HEK293 (cell line): ENCODE measurements at regions not wholly inside any gene's neighbourhood (a gene's known extent, or its start where the extent isn't known, plus 50 kb on each side); places are given as distances from the start of the nearest gene placed in this dataset.

Experiments
- CTCF ChIP-seq: fragments of 450-650 bp; formaldehyde crosslinking; IDR thresholded peaks from 2 replicates; pipeline ENCODE4 v1.5.1; 2016; ENCODE audit warnings: missing biosample characterization, missing genetic modification characterization
- GLI2 ChIP-seq: fragments of 450-650 bp; formaldehyde crosslinking; IDR thresholded peaks from 2 replicates; pipeline ENCODE4; 2017; ENCODE audit warnings: missing biosample characterization, missing genetic modification characterization, low read depth, borderline replicate concordance
- KLF10 ChIP-seq: fragments of 450-650 bp; IDR thresholded peaks from 2 replicates; pipeline ENCODE4 v1.5.1; 2018; ENCODE audit warnings: missing biosample characterization, mild to moderate bottlenecking, missing genetic modification characterization
- ZBTB17 ChIP-seq: fragments of 450-650 bp; formaldehyde crosslinking; IDR thresholded peaks from 2 replicates; pipeline ENCODE4 v1.5.1; 2016; ENCODE audit warnings: missing biosample characterization, missing genetic modification characterization
- ZBTB26 ChIP-seq: fragments of 450-650 bp; formaldehyde crosslinking; optimal IDR thresholded peaks from 2 replicates; pipeline ENCODE3; 2016; ENCODE audit warnings: missing biosample characterization, mild to moderate bottlenecking, missing genetic modification characterization
- ZNF138 ChIP-seq: fragments of 450-650 bp; formaldehyde crosslinking; IDR thresholded peaks from 2 replicates; pipeline ENCODE4 v1.5.1; 2016; ENCODE audit warnings: missing biosample characterization, missing genetic modification characterization, borderline replicate concordance
- ZNF146 ChIP-seq: fragments of 450-650 bp; formaldehyde crosslinking; IDR thresholded peaks from 2 replicates; pipeline ENCODE4 v1.5.1; 2016; ENCODE audit warnings: missing biosample characterization, missing genetic modification characterization
- ZNF174 ChIP-seq: fragments of 450-650 bp; formaldehyde crosslinking; IDR thresholded peaks from 2 replicates; pipeline ENCODE4 v1.5.0; 2017; ENCODE audit warnings: missing biosample characterization, mild to moderate bottlenecking, missing genetic modification characterization
- ZNF175 ChIP-seq: fragments of 450-650 bp; formaldehyde crosslinking; IDR thresholded peaks from 2 replicates; pipeline ENCODE4 v1.5.1; 2016; ENCODE audit warnings: missing biosample characterization, missing genetic modification characterization
- ZNF18 ChIP-seq: fragments of 450-650 bp; formaldehyde crosslinking; IDR thresholded peaks from 2 replicates; pipeline ENCODE4 v1.5.1; 2016; ENCODE audit warnings: missing biosample characterization, missing genetic modification characterization
- ZNF335 ChIP-seq: fragments of 450-650 bp; formaldehyde crosslinking; conservative IDR thresholded peaks from 2 replicates; pipeline ENCODE4 v1.5.1; 2016; ENCODE audit warnings: missing biosample characterization, missing genetic modification characterization
- ZNF391 ChIP-seq: fragments of 450-650 bp; formaldehyde crosslinking; IDR thresholded peaks from 2 replicates; pipeline ENCODE4 v1.5.1; 2016; ENCODE audit warnings: low read depth, missing biosample characterization, missing genetic modification characterization, borderline replicate concordance
- ZNF510 ChIP-seq: fragments of 450-650 bp; formaldehyde crosslinking; IDR thresholded peaks from 2 replicates; pipeline ENCODE4 v1.5.1; 2018; ENCODE audit warnings: mild to moderate bottlenecking, missing genetic modification characterization, missing biosample characterization; ENCODE audit not compliant: insufficient replicate concordance
- ZNF518A ChIP-seq: fragments of 450-650 bp; formaldehyde crosslinking; conservative IDR thresholded peaks from 2 replicates; pipeline ENCODE4 v1.5.1; 2016; ENCODE audit warnings: low read depth, missing biosample characterization, missing genetic modification characterization
- ZNF544 ChIP-seq: fragments of 450-650 bp; formaldehyde crosslinking; IDR thresholded peaks from 2 replicates; pipeline ENCODE4 v1.5.0; 2017; ENCODE audit warnings: missing biosample characterization, missing genetic modification characterization
- ZNF658 ChIP-seq: fragments of 450-650 bp; formaldehyde crosslinking; IDR thresholded peaks from 2 replicates; pipeline ENCODE4; 2016; ENCODE audit warnings: missing biosample characterization, missing genetic modification characterization
- ZNF660 ChIP-seq: fragments of 450-650 bp; IDR thresholded peaks from 2 replicates; pipeline ENCODE4 v1.5.1; 2018; ENCODE audit warnings: missing biosample characterization, mild to moderate bottlenecking, missing genetic modification characterization
- ZNF692 ChIP-seq: fragments of 450-650 bp; formaldehyde crosslinking; IDR thresholded peaks from 2 replicates; pipeline ENCODE4 v1.5.1; 2016; ENCODE audit warnings: missing biosample characterization, missing genetic modification characterization
- ZNF701 ChIP-seq: fragments of 450-650 bp; formaldehyde crosslinking; IDR thresholded peaks from 2 replicates; pipeline ENCODE4 v1.5.1; 2016; ENCODE audit warnings: missing biosample characterization, missing genetic modification characterization
- ZNF792 ChIP-seq: fragments of 450-650 bp; formaldehyde crosslinking; IDR thresholded peaks from 2 replicates; pipeline ENCODE4 v1.5.1; 2016; ENCODE audit warnings: missing biosample characterization, missing genetic modification characterization
- ZNF843 ChIP-seq: fragments of 450-650 bp; formaldehyde crosslinking; IDR thresholded peaks from 2 replicates; pipeline ENCODE4 v1.5.1; 2016; ENCODE audit warnings: missing biosample characterization, missing genetic modification characterization
- ZSCAN4 ChIP-seq: fragments of 450-650 bp; formaldehyde crosslinking; IDR thresholded peaks from 2 replicates; pipeline ENCODE4 v1.5.1; 2017; ENCODE audit warnings: missing biosample characterization, missing genetic modification characterization
- ZSCAN5A ChIP-seq: fragments of 450-650 bp; formaldehyde crosslinking; IDR thresholded peaks from 2 replicates; pipeline ENCODE4 v1.5.1; 2016; ENCODE audit warnings: missing biosample characterization, missing genetic modification characterization
- ZXDB ChIP-seq: fragments of 450-650 bp; formaldehyde crosslinking; IDR thresholded peaks from 2 replicates; pipeline ENCODE4 v1.5.1; 2016; ENCODE audit warnings: missing biosample characterization, missing genetic modification characterization

GRCh38 chr10:8158193-8159071 lies 103.9 kb downstream of the GATA3 start (continued):
- TF ChIP-seq ZNF18 (tag by site-specific recombination) = no peak
- no peak for TF ChIP-seq ZBTB26 (tag by site-specific recombination)
- no peak for TF ChIP-seq ZNF146 (tag by site-specific recombination)
- peak; percentile 66 for TF ChIP-seq ZNF692
- no peak for TF ChIP-seq ZNF792 (tag by site-specific recombination)
- TF ChIP-seq ZNF174 = no peak
- no peak for TF ChIP-seq ZNF518A
- TF ChIP-seq ZXDB (tag by site-specific recombination) = 0 out of 2 replicates have a peak, but pooled peaks have one; percentile 29
- no peak for TF ChIP-seq ZNF138 (tag by site-specific recombination)
- TF ChIP-seq ZSCAN5A = no peak
- no peak for TF ChIP-seq ZNF175 (tag by site-specific recombination)
- no peak for TF ChIP-seq ZNF544 (tag by site-specific recombination)
- no peak for TF ChIP-seq GLI2 (tag by site-specific recombination)
- no peak for TF ChIP-seq ZSCAN4 (tag by site-specific recombination)
- TF ChIP-seq ZNF843 = peak; percentile 30; the same call in 1 of the 2 replicates
- peak; percentile 17; the same call in 1 of the 2 replicates for TF ChIP-seq ZBTB17
- no peak for TF ChIP-seq ZNF510 (tag by site-specific recombination)
- TF ChIP-seq ZNF660 (tag by site-specific recombination) = peak; percentile 92
- no peak for TF ChIP-seq ZNF701
- no peak for TF ChIP-seq ZNF658 (tag by site-specific recombination)
- no peak for TF ChIP-seq KLF10 (tag by site-specific recombination)
- no peak for TF ChIP-seq CTCF
- no peak for TF ChIP-seq ZNF391 (tag by site-specific recombination)
- no peak; the same call in 1 of the 2 replicates for TF ChIP-seq ZNF335
